PC-3 (cell line): ENCODE measurements at regions not wholly inside any gene's neighbourhood (a gene's known extent, or its start where the extent isn't known, plus 50 kb on each side); places are given as distances from the start of the nearest gene placed in this dataset.

Experiments used
- ATAC-seq: fragments of 200-7000 bp; cut with Tn5 transposase; 2 replicates; pipeline ENCODE4 v1.9.1; 2020; ENCODE audit warnings: mild to moderate bottlenecking, moderate library complexity
- BruUV-seq: library from RNA; stranded (reverse); fragments of 400-500 nt; replicated peaks from 2 replicates; lab custom pipeline; 2021; lab: Mats Ljungman, UMichigan
- CTCF ChIA-PET: fragments of 300-600 bp; sonication (Branson Sonifier 250); formaldehyde crosslinking; loops from one replicate; lab custom pipeline; 2022; ENCODE audit warnings: antibody characterized with exemption; lab: Charles Lee
- POLR2A ChIA-PET: fragments of 300-600 bp; sonication (Branson Sonifier 250); formaldehyde crosslinking; loops from one replicate; lab custom pipeline; 2022; ENCODE audit warnings: antibody characterized with exemption; ENCODE audit not compliant: unreplicated experiment; lab: Charles Lee
- DNase-seq: peaks from one replicate; pipeline ENCODE4 v3.0.0-alpha.2; 2015
- H2AFZ ChIP-seq: fragments of 300-600 bp; sonication (generic); 2 replicates; pipeline ENCODE4 v1.6.0; 2016; ENCODE audit warnings: antibody characterized with exemption, low read length
- H3F3A ChIP-seq: fragments of 300-600 bp; sonication (generic); one replicate; pipeline ENCODE4 v1.6.0; 2017; ENCODE audit warnings: antibody characterized with exemption, low read length, control low read depth, mild to moderate bottlenecking; ENCODE audit not compliant: unreplicated experiment
- H3K27ac ChIP-seq: fragments of 300-600 bp; sonication (generic); 2 replicates; pipeline ENCODE4 v1.5.1; 2016; ENCODE audit warnings: mild to moderate bottlenecking, low read length
- H3K27me3 ChIP-seq: fragments of 300-600 bp; sonication (generic); 2 replicates; pipeline ENCODE4 v1.6.1; 2016; ENCODE audit warnings: low read length, mixed read lengths
- H3K36me3 ChIP-seq: fragments of 300-600 bp; sonication (generic); 2 replicates; pipeline ENCODE4 v1.6.1; 2016; ENCODE audit warnings: low read depth, mixed run types, low read length, mixed read lengths
- H3K4me1 ChIP-seq: fragments of 300-600 bp; sonication (generic); 2 replicates; pipeline ENCODE4 v1.5.1; 2016; ENCODE audit warnings: low read length; ENCODE audit not compliant: insufficient read depth
- H3K4me2 ChIP-seq: fragments of 300-600 bp; sonication (generic); 2 replicates; pipeline ENCODE4 v1.6.0; 2016; ENCODE audit warnings: low read length
- H3K4me3 ChIP-seq: fragments of 300-600 bp; sonication (generic); 2 replicates; pipeline ENCODE4 v1.5.1; 2016; ENCODE audit warnings: mild to moderate bottlenecking, low read length, mixed read lengths
- H3K79me2 ChIP-seq: fragments of 300-600 bp; sonication (generic); 2 replicates; pipeline ENCODE4 v1.6.1; 2017; ENCODE audit warnings: low read length, mixed read lengths
- H3K9ac ChIP-seq: fragments of 300-600 bp; sonication (generic); 2 replicates; pipeline ENCODE4 v1.6.0; 2016; ENCODE audit warnings: mild to moderate bottlenecking, low read length
- H3K9me2 ChIP-seq: fragments of 300-600 bp; sonication (generic); replicated peaks from 2 replicates; pipeline ENCODE4 v1.6.1; 2016; ENCODE audit warnings: mixed run types, low read length, mixed read lengths
- H3K9me3 ChIP-seq: fragments of 300-600 bp; sonication (generic); 2 replicates; pipeline ENCODE4 v1.6.1; 2016; ENCODE audit warnings: low read length, mixed read lengths
- H4K20me1 ChIP-seq: fragments of 300-600 bp; sonication (generic); 2 replicates; pipeline ENCODE4 v1.6.1; 2016; ENCODE audit warnings: low read length, mixed read lengths
- EZH2 ChIP-seq: fragments of 300-600 bp; sonication (generic); IDR thresholded peaks from one replicate; pipeline ENCODE4 v1.6.1; 2017; ENCODE audit warnings: antibody characterized with exemption, mild to moderate bottlenecking, low read length; ENCODE audit not compliant: unreplicated experiment
- EZH2phosphoT487 ChIP-seq: fragments of 300-600 bp; sonication (generic); IDR thresholded peaks from 2 replicates; pipeline ENCODE4 v1.6.1; 2018; ENCODE audit warnings: mild to moderate bottlenecking, antibody characterized with exemption, low read length, borderline replicate concordance
- intact Hi-C: fragments of 100-400 bp; cut with micrococcal nuclease; formaldehyde crosslinking; loops from 2 replicates; pipeline ENCODE4 v1.9.0; 2023
- TF ChIP-seq, protein P1 (sequence below): fragments of 300-600 bp; sonication (generic); conservative IDR thresholded peaks from 2 replicates; pipeline ENCODE4 v1.5.1; 2017; ENCODE audit warnings: antibody characterized with exemption, low read depth, mild to moderate bottlenecking, low read length

DNA sequence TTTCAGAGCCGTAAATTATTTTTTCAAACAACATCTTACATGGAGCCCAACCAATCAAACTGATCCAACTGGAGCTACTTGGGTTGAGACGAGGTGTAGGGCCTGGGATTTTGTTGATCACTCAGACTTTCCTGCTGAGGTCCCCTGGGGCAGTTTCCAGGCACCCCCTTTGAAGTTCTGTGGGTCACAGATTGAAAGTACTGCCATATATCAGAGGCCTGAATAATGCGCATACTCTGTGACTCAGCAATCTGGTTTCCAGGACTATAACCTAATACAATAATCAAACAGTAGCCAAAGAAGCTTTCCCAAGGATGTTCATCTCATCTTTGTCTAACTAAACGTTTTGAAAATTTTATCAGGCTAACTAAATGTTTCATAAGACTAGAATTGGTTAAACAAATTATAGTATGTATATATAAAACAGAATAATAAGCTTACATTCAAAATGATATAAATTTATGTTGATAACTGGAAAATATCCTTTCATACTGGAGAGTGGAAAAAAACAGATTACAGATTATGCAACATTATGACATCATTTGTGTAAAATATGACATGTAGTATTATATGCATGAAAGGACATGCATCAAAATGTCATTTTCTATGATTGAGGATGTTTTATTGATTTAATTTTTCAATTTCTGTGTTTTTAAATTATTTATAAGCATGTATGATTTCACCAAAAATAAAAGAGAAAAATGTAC is 617.1 kb downstream of the NTRK3 start:
- no peak for DNase-seq
- Histone ChIP-seq H2AFZ (no peak overlapping the region), H3K36me3 (no peaks in the 10 kb centered on the region), H3K27me3 (no peaks in the 10 kb centered on the region), H3K9ac (no peak overlapping the region), H3K9me3 (0 out of 2 replicates have a peak, but pooled peaks cover 3% of the 10 kb centered on the region), H3K79me2 (no peaks in the 10 kb centered on the region), H4K20me1 (no peaks in the 10 kb centered on the region), H3F3A (no peaks in the 10 kb centered on the region), H3K9me2 (no peaks in the 10 kb centered on the region), H3K4me2 (no peak overlapping the region), H3K27ac (no peak overlapping the region), H3K4me3 (no peak overlapping the region), H3K4me1 (no peaks in the 10 kb centered on the region)
- TF ChIP-seq, protein P1, sequence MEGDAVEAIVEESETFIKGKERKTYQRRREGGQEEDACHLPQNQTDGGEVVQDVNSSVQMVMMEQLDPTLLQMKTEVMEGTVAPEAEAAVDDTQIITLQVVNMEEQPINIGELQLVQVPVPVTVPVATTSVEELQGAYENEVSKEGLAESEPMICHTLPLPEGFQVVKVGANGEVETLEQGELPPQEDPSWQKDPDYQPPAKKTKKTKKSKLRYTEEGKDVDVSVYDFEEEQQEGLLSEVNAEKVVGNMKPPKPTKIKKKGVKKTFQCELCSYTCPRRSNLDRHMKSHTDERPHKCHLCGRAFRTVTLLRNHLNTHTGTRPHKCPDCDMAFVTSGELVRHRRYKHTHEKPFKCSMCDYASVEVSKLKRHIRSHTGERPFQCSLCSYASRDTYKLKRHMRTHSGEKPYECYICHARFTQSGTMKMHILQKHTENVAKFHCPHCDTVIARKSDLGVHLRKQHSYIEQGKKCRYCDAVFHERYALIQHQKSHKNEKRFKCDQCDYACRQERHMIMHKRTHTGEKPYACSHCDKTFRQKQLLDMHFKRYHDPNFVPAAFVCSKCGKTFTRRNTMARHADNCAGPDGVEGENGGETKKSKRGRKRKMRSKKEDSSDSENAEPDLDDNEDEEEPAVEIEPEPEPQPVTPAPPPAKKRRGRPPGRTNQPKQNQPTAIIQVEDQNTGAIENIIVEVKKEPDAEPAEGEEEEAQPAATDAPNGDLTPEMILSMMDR, result no peak
- TF ChIP-seq EZH2, result no peak
- no peak for TF ChIP-seq EZH2phosphoT487
- POLR2A ChIA-PET, result no interaction called here
- no TSS peak for BruUV-seq
- intact Hi-C loops, result no loop called here
- no peak for ATAC-seq
- CTCF ChIA-PET, result no interaction called here

DNA sequence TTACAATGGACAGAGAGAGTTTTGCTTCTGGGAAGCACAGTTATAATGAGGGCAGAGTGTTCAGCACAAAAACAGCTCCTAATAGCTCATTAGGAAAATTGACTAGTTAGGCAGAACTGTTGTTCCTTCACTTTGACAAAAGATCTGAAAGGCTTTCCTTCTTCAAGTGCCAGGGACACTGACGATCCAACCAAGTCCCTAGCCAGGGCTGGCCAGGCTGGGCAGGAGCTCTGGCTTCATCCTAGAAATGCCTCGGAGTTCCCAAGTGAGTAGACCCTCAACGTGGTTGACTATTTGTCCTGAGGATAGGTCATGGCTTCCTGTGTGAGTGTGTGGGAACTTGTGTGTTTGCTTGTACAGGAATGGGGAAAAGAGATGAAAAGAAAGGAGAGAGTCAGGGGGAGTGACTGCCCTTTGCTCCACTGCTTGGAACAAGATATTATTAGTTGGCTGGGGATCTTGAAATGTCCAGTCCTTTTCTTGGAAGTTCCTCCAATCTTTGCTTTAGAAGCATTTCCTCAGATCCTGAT is 617.9 kb downstream of the NTRK3 start:
- TF ChIP-seq EZH2 (no peak), EZH2phosphoT487 (no peak)
- TF ChIP-seq, protein P1, result no peak
- ATAC-seq (no peak), DNase-seq (no peak)
- CTCF ChIA-PET, result no interaction called here
- no peak overlapping the region for H3K27ac ChIP-seq
- 0 out of 2 replicates have a peak, but pooled peaks cover 3% of the 10 kb centered on the region for H3K9me3 ChIP-seq
- BruUV-seq, result no TSS peak
- POLR2A ChIA-PET, result no interaction called here
- H3K4me3 ChIP-seq, result no peak overlapping the region
- H3K4me2 ChIP-seq, result no peak overlapping the region
- intact Hi-C loops, result no loop called here
- no peaks in the 10 kb centered on the region for H3K36me3 ChIP-seq
- no peaks in the 10 kb centered on the region for H3F3A ChIP-seq
- H3K9ac ChIP-seq, result no peak overlapping the region
- no peaks in the 10 kb centered on the region for H3K9me2 ChIP-seq
- H4K20me1 ChIP-seq, result no peaks in the 10 kb centered on the region
- H3K27me3 ChIP-seq, result no peaks in the 10 kb centered on the region
- no peaks in the 10 kb centered on the region for H3K4me1 ChIP-seq
- no peaks in the 10 kb centered on the region for H3K79me2 ChIP-seq
- no peak overlapping the region for H2AFZ ChIP-seq

DNA sequence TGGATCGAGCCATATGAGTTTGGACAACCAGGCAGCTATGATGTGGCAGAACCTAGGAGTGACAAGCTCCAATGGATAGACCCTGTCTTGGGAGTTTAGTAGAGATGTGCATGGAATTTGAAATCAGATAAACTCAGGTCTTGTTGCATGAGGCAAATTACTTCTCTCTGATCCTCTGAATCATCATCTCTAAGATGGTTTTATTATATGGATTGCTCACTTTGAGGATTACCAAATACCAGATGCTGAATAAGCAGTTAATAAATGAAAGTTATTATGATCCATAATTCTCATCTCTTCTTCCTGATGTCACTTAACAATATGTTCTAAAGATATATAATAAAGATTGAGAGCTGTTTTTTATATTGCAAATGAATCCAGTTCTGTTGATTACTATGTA is 622.2 kb downstream of the NTRK3 start:
- ChIA-PET CTCF (no interaction called here), POLR2A (no interaction called here)
- no peaks in the 10 kb centered on the region for H3K9me3 ChIP-seq
- DNase-seq (peak; percentile 4), ATAC-seq (no peak)
- no peaks in the 10 kb centered on the region for H3K79me2 ChIP-seq
- no peak overlapping the region for H3K4me2 ChIP-seq
- no peak overlapping the region for H3K9ac ChIP-seq
- TF ChIP-seq EZH2phosphoT487 (no peak), EZH2 (no peak)
- TF ChIP-seq, protein P1, result no peak
- no peaks in the 10 kb centered on the region for H3K4me1 ChIP-seq
- no peaks in the 10 kb centered on the region for H3K27me3 ChIP-seq
- H3K36me3 ChIP-seq, result no peaks in the 10 kb centered on the region
- H3K27ac ChIP-seq, result no peak overlapping the region
- no peaks in the 10 kb centered on the region for H3F3A ChIP-seq
- no peaks in the 10 kb centered on the region for H3K9me2 ChIP-seq
- no peak overlapping the region for H2AFZ ChIP-seq
- no peaks in the 10 kb centered on the region for H4K20me1 ChIP-seq
- H3K4me3 ChIP-seq, result no peak overlapping the region
- intact Hi-C loops, result no loop called here
- no TSS peak for BruUV-seq
